Stomach (tissue), 8 donors: ENCODE measurements at regions not wholly inside any gene's neighbourhood (a gene's known extent, or its start where the extent isn't known, plus 50 kb on each side); places are given as distances from the start of the nearest gene placed in this dataset.

ENCODE experiments used
- DNase-seq, 2 donors: peaks; one replicate each; pipeline versions ENCODE4 v3.0.0 to v3.0.0-alpha.2; 2013 to 2019
- H3K27ac ChIP-seq, 5 donors: fragments of 200-600 bp in 4 of 5; sonication (generic) in 4 of 5; one replicate each; pipeline ENCODE4 v1.5.1; 2013 to 2019; ENCODE audit warnings: mild to moderate bottlenecking in 1 of 5, moderate library complexity in 1 of 5
- H3K27me3 ChIP-seq, 3 donors: fragments of 200-600 bp; sonication (generic); one replicate each; pipeline ENCODE4 v1.5.1; 2017 to 2019; ENCODE audit warnings: mixed run types in 1 of 3
- H3K36me3 ChIP-seq, 4 donors: fragments of 200-600 bp; sonication (generic); 1 replicate in 3 of 4; 2 replicates in 1 of 4; pipeline ENCODE4 v1.5.1; 2016 to 2019
- H3K4me1 ChIP-seq, 4 donors: fragments of 200-600 bp; sonication (generic); one replicate each; pipeline ENCODE4 v1.5.1; 2016 to 2019
- H3K4me3 ChIP-seq, 4 donors: fragments of 200-600 bp; sonication (generic) in 3 of 4; one replicate each; pipeline ENCODE4 v1.5.1; 2016 to 2019; ENCODE audit warnings: mild to moderate bottlenecking in 1 of 4
- H3K9me3 ChIP-seq, 4 donors: fragments of 200-600 bp; sonication (generic); one replicate each; pipeline ENCODE4 v1.5.1; 2016 to 2019
- EP300 ChIP-seq: sonication (generic); formaldehyde crosslinking; IDR thresholded peaks from one replicate; pipeline ENCODE4 v1.6.1; 2017; ENCODE audit warnings: antibody characterized with exemption
- POLR2A ChIP-seq, 4 donors: fragments of 450-650 bp; IDR thresholded peaks; one replicate each; pipeline ENCODE4 v1.6.1; 2016; ENCODE audit warnings: antibody characterized with exemption in 4 of 4, control low read depth in 2 of 4, mild to moderate bottlenecking in 1 of 4, moderate library complexity in 1 of 4
- POLR2AphosphoS5 ChIP-seq, 3 donors: sonication (generic); formaldehyde crosslinking; IDR thresholded peaks; one replicate each; pipeline ENCODE4 v1.6.1; 2016; ENCODE audit warnings: antibody characterized with exemption in 3 of 3
- WGBS, 5 donors: extraction: QIAGEN DNeasy Blood & Tissue Kit in 3 of 5; methylation state at CpG; one replicate each; pipeline versions ENCODE4 v1.1.5 to v1.1.7; 2013 to 2018; 5-methylcytosine and 5-hydroxymethylcytosine counted together
- intact Hi-C: fragments of 100-400 bp; cut with DNase I; formaldehyde crosslinking; loops from one replicate; pipeline ENCODE4 v1.15.1; 2023; ENCODE audit warnings: low total_unique reads
- TF ChIP-seq, protein P1 (sequence below), 7 experiments: fragments of 450-650 bp in 4 of 7; fragments of 200-600 bp in 3 of 7; sonication (generic) in 3 of 7; IDR thresholded peaks; one replicate each; pipeline ENCODE4 v1.5.1; 2016 to 2019; ENCODE audit warnings: antibody characterized with exemption in 7 of 7, control low read depth in 2 of 7, mild to moderate bottlenecking in 1 of 7
- donor health status: healthy with polysubstance abuse.
- donor health status: Bipolar disorder and iron deficiency.
- donor health status: healthy.

DNA sequence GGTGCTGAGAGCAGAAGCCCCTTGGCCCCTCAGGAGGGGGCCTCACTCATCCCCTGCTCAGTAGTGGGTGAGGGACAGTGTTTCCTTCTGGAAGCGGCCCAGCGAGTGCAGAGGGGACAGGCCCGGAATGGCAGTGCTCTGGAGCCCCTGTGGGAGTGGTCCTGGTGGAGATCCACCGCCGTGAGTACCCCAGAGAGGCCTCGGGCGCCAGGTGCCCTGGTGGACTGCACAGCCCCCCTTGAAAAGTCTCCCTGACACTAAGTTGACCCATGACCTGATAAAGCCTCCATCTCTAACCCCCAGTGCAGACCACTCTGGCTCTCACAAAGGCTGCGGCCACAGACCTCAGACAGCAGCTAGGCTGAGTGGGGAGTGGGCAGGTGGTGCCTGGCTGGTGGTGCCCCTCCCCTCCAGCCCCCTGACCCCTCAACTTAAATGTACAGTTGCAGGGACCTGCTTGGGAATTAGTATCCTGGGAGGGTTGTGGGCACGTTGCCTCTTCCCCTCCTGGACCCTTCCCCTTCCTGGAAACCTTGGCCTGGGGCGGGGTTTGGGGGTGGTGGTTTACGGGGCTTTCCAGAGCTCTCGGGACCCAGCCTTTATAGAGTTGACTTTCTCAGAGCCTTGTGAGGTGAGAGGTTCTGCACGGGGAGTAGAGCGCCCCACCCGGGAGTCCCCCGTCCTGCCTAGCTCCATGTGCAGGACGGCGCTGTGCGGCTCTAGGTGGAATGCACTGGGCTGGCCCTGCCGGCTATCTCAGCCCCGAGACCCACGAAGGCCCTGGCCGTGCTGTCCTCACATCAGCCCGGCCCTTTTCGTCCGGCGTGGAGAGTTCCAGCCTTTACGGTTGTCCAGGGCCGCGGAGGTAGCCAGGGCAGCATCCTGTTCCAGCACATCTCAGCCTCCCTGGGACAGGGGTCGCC is 62.7 kb downstream of the RTP5 start:
- Histone ChIP-seq H3K36me3 (no peaks in the 10 kb centered on the region), H3K9me3 (no peaks in the 10 kb centered on the region), H3K27me3 (peaks cover 0 to 7% (median 0%) of the 10 kb centered on the region in 3 donors), H3K27ac (peak overlapping the region in 3 of 5 donors; percentile 7 to 57 (median 27)), H3K4me1 (peaks cover 0 to 19% (median 8%) of the 10 kb centered on the region in 4 donors), H3K4me3 (no peak overlapping the region)
- 89 to 93% (median 92%) methylated on average over 20 to 31 of the region's 31 CpGs for WGBS, 5 donors
- DNase-seq, result peak in 1 of 2 donors; percentile 24
- TF ChIP-seq, protein P1, sequence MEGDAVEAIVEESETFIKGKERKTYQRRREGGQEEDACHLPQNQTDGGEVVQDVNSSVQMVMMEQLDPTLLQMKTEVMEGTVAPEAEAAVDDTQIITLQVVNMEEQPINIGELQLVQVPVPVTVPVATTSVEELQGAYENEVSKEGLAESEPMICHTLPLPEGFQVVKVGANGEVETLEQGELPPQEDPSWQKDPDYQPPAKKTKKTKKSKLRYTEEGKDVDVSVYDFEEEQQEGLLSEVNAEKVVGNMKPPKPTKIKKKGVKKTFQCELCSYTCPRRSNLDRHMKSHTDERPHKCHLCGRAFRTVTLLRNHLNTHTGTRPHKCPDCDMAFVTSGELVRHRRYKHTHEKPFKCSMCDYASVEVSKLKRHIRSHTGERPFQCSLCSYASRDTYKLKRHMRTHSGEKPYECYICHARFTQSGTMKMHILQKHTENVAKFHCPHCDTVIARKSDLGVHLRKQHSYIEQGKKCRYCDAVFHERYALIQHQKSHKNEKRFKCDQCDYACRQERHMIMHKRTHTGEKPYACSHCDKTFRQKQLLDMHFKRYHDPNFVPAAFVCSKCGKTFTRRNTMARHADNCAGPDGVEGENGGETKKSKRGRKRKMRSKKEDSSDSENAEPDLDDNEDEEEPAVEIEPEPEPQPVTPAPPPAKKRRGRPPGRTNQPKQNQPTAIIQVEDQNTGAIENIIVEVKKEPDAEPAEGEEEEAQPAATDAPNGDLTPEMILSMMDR (IDR thresholded peaks at IDR 0.05), result no peak
- TF ChIP-seq EP300, result no peak
- no peak for TF ChIP-seq POLR2AphosphoS5 (IDR thresholded peaks at IDR 0.05)
- no peak for TF ChIP-seq POLR2A (IDR thresholded peaks at IDR 0.05)
- intact Hi-C loops, result no loop called here

DNA sequence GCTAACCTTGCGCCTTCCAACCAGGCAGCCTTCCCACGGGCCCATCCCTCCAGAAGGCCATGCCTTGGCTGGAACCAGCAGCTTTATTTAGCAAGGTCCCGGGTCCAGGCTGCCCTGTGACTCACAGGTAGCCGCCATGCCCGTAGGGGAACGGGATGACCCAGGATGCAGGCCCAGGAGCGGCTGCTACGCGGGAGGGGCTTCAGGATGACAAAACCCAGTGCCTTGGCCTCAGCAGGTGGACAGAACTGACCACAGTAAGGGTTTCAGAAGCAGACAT is 63.3 kb downstream of the RTP5 start:
- peaks cover 0 to 7% (median 0%) of the 10 kb centered on the region in 3 donors for H3K27me3 ChIP-seq
- H3K36me3 ChIP-seq, result no peaks in the 10 kb centered on the region
- no peaks in the 10 kb centered on the region for H3K9me3 ChIP-seq
- TF ChIP-seq POLR2AphosphoS5 (IDR thresholded peaks at IDR 0.05), result no peak
- TF ChIP-seq, protein P1 (IDR thresholded peaks at IDR 0.05), result no peak
- TF ChIP-seq POLR2A (IDR thresholded peaks at IDR 0.05), result no peak
- no peak for TF ChIP-seq EP300
- intact Hi-C loops, result no loop called here
- H3K4me3 ChIP-seq, result no peak overlapping the region
- peak overlapping the region in 3 of 5 donors; percentile 7 to 57 (median 27) for H3K27ac ChIP-seq
- H3K4me1 ChIP-seq, result peaks cover 0 to 19% (median 7%) of the 10 kb centered on the region in 4 donors
- no peak for DNase-seq
- 80 to 83% (median 81%) methylated on average over 9 of the region's 9 CpGs; no CpG with 5 or more reads in 1 of the 5 donors for WGBS, 5 donors

DNA sequence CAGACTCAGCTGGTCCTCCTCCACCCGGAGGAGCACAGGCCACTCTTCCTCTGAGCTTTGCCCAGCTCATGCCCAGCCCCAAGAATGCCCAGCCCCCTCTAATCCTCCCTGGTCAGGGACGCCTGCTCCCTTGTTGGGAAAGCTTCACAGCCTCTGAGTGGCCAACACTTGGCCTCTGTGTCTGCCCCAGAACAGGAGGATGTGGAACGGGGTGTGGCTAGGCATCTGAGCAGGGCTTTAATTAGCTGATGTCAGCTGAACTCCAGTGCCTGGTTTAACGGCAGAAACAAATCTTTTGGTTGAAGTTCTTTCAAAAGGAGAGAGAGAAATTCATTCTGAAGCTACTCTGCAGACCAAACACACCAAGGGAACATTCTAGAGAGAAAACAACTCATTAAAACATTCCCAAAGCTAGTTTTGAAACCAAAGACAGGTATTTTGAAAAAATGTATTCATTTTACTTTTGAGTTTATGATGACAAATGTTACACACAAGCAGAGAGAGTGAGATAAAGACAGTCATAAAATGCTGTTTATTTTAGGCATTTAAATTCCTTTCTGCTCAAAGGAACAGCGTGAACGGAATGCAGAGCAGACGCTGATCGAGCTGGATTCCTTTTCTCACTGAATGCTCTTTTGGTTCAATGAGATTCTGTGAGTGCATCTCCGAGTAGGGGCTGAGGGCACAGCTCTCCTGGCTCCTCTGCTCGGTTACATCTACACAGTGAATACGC is 63.8 kb downstream of the RTP5 start:
- H3K27me3 ChIP-seq, result peaks cover 0 to 7% (median 0%) of the 10 kb centered on the region in 3 donors
- H3K9me3 ChIP-seq, result no peaks in the 10 kb centered on the region
- intact Hi-C loops, result no loop called here
- WGBS, 5 donors, result 43 to 53% (median 52%) methylated on average over 11 of the region's 11 CpGs
- H3K4me3 ChIP-seq, result no peak overlapping the region
- no peaks in the 10 kb centered on the region for H3K36me3 ChIP-seq
- DNase-seq, result peak; percentile 21 to 34
- TF ChIP-seq, protein P1 (IDR thresholded peaks at IDR 0.05), result no peak
- no peak for TF ChIP-seq POLR2AphosphoS5 (IDR thresholded peaks at IDR 0.05)
- no peak for TF ChIP-seq POLR2A (IDR thresholded peaks at IDR 0.05)
- peaks cover 0 to 19% (median 7%) of the 10 kb centered on the region in 4 donors for H3K4me1 ChIP-seq
- H3K27ac ChIP-seq, result peak overlapping the region in 3 of 5 donors; percentile 7 to 57 (median 27)

DNA sequence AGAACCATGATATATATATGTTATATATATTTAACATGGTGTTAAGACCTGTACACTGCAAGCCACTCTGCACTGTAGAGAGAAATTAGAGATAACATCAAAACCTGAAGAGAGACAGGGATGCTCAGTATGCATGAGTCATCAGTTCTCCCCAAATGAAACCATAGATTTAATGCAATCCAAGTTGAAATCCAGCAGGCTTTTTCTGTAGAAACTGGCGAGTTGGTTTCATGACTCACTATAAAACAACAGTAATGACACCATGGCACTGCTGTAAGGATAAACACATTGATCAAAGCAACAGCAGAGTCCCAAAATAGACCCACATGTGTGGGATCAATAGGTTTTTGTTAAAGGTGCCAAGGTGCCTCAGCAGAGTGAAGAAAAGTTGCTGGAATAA is 65.8 kb downstream of the RTP5 start:
- WGBS, 5 donors, result 82 to 90% (median 87%) methylated on average over 1 of the region's 1 CpG
- Histone ChIP-seq H3K4me1 (peaks cover 0 to 19% (median 7%) of the 10 kb centered on the region in 4 donors), H3K27me3 (peaks cover 0 to 7% (median 0%) of the 10 kb centered on the region in 3 donors), H3K36me3 (no peaks in the 10 kb centered on the region), H3K4me3 (no peak overlapping the region), H3K9me3 (no peaks in the 10 kb centered on the region), H3K27ac (no peak overlapping the region)
- DNase-seq, result no peak
- intact Hi-C loops, result no loop called here
- TF ChIP-seq, protein P1 (IDR thresholded peaks at IDR 0.05), result no peak
- TF ChIP-seq EP300 (no peak), POLR2A (IDR thresholded peaks at IDR 0.05) (no peak), POLR2AphosphoS5 (IDR thresholded peaks at IDR 0.05) (no peak)
